HG03135 (cell line): ENCODE measurements at regions not wholly inside any gene's neighbourhood (a gene's known extent, or its start where the extent isn't known, plus 50 kb on each side); places are given as distances from the start of the nearest gene placed in this dataset.
"Not testable (repeated sequence)": the region's sequence is repeated elsewhere in the genome, so short reads cannot be mapped to it uniquely, and the experiment has no call there.

Experiments used
- ATAC-seq: cut with Tn5 transposase; IDR thresholded peaks from one replicate; pipeline ENCODE4 v1.9.1; 2021; ENCODE audit warnings: mild to moderate bottlenecking, moderate library complexity; ENCODE audit not compliant: unreplicated experiment

DNA sequence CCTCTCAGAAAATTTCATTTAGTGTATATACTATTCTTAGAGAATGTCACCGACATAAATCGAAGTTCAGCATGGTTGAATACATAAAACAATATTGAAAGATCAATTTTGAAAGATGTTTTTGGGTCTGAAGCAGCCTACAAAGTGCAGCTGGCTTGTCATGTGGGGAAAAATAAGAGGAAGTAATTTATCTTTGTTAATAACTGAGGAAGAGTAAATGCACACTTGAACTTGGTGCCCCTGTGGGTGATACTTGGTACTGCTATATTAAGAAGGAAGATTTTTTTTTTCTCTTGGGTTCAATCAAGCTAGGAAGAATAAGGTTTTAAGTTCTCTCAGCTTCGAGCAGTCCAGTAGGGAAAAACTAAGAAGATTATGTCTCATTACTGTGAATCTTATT lies 661.3 kb downstream of the RPL10L start:
- no peak for ATAC-seq

DNA sequence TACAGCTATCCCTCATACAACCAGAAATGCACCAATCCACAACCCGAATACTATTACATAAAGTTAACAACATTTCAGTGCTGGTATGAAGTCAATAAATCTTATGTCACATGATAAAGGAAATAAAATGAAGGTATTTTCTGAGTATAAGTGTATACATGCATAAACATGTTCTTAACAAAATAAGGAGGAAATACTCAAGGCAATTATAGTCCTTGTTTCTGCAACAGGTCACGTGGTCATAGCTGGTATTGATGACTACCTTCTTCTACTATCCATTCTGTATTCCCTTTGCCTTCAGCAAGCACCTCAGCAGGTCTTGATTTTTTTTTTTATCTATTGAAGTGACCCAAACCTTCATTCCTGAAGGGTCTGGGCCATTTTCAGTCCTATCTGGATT lies 675.6 kb downstream of the RPL10L start:
- no peak for ATAC-seq

DNA sequence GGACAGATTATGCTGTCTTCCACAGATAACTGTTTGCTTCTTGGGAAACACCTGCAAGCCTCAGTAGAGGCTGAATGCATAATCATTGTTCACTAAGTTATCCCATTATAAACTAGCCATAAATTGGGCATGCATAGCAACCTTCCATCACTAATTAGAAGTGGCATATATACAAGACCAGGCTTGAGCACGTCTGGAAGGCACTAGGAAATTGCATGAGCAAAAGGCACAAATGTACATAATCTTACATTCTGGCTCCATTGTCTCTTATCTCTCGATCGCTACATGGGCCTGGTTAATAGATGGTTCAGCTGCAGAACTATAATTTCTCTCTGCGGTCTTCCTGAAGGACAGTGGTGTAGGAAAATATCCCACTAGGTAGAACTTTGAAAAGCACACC lies 679.2 kb downstream of the RPL10L start:
- no peak for ATAC-seq

DNA sequence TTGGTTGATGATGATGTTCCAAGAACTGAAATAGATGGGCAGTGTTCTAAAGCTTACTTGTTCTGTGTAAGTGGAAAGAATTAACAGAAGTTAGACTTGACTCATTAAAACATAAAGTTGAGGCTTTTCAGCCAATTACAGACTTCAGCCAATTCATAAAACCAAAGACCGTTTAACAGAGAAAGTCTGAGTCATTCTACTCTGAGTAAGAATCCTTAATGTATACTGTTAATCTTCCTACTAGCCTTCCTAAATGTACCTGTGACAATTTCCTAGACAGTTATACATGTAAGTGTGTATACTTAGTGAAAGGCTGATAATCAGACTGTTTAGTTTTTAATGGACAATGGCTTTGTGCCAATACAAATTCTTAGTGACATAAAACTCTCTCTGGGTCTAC lies 681.0 kb downstream of the RPL10L start:
- no peak for ATAC-seq

DNA sequence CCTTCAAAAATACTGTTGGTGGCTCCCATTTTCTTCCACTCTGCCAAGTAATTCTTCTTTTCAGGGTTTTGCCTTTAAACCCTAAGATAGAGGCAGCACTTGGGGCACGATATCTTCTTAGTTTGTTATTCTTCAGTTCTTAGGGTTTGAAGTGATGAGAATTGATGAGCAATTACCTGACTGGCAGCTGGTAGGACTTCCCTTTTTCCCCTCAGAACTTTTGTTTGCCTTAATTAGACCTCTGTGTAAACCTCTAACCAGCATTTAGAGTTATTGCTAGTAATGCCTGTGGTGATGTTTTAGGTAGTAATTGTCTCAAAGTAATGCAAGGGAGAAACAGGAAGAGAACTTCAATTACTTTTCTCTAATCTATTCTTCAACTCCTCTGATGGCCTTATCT lies 683.5 kb downstream of the RPL10L start:
- no peak for ATAC-seq

DNA sequence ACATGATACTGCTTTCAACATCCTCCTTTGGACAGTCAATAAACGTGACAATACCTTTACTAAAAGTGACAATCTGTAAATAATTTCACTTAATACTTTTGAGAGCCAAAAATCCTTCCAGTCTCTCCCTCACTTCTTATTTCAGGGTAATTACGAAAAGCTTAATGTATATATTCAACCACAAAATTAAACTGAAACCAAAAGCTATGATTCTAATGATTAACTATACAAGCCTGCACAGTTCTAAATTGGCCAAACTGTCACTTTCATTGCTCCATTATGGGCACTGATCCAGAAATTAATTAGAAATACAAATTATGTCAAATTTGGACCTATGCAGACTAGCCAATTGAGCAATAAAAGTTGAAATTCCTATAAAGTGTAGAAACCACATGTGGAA lies 696.5 kb upstream of the MIS18BP1 start:
- ATAC-seq = no peak

DNA sequence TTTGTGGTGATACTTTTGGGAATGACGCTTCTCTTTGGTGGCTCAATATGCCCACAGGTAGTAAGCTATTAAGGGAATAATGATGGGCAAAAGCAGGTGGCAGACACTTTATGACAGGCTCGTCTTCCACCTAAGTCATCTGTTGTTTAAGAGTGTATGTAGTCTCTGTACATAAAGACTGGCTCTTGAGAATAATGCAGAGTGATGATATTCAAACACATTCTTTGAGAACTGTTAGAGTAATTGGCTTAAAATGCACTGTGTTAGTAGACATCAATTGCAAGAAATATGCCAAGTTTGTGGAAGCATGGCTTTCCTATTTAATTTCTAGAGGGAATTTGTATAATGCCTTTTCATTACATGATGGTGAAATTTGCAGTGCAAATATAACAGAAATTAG lies 694.8 kb upstream of the MIS18BP1 start:
- ATAC-seq = no peak

DNA sequence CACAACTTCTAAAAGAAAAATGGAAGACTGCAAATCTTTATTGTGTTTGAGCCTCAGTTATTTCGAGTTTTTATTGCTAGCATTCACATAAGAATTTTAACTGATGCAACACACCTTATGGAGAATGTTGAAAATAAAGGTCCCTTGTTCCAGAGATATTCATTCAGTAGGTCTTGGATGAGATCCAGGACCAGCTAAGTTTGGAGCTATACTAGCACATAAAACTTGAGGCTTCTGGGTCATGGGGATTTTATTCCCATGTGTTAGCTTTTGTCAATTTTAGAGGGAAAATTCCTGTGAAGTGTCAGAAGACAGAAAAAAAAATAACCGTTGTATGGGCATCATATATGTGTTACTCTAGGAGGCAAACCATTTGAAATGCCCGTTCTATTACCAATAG lies 693.2 kb upstream of the MIS18BP1 start:
- no peak for ATAC-seq

DNA sequence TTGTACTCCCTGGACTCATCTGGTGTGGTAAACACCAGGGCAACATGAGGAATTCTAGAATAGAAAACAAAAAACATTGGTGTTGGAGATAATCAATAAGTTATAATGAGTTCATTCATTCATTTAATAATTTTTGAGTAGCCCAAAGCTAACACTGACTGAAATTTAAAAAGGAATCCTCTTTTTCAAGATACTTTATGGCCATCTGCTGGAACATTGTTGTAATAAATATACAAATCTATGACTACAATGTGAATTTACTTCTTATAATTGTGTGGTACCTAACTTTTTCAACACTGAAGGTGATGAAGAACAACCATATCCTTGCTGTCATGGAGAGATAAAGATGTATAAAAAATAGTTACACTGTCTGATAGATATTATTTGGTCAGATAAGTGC lies 687.3 kb upstream of the MIS18BP1 start:
- ATAC-seq = no peak

DNA sequence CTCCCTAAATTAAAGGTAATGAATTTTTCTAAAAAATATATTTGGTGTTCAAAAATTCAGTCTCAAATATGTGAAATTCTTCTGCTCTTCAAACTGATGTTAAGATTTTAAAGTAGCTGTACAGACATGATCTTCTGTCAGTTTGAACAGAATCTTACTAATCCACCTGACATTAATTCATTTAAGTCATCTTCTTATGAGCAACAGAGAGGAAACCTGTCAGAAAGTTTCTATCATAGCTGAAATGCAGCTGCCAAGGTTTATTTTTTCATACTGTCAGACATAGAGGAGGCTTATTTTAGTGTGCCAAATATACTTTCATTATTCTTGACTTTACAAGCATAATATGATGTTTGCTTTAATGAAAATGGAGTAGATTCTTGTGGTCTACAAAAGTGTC lies 686.6 kb upstream of the MIS18BP1 start:
- ATAC-seq = no peak

DNA sequence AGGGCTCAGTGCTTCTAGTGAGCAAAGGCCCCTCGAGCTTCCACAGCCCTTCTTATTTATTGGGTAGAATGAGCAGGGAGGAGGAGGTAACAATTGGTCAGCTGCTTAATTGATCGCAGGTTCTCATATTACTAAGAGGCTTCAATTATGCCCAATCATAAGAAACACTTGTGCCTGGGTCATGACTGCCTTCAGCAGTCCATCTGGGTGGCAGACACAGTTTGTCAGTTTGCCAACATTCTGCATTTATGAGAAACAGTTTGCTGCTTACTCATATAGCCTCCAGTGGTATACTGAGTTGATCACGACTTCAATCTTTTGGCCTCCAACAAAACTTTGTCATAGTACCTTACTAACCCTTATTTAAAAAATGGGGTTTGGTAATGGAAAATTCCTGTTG lies 667.0 kb upstream of the MIS18BP1 start:
- ATAC-seq = not testable (repeated sequence)

DNA sequence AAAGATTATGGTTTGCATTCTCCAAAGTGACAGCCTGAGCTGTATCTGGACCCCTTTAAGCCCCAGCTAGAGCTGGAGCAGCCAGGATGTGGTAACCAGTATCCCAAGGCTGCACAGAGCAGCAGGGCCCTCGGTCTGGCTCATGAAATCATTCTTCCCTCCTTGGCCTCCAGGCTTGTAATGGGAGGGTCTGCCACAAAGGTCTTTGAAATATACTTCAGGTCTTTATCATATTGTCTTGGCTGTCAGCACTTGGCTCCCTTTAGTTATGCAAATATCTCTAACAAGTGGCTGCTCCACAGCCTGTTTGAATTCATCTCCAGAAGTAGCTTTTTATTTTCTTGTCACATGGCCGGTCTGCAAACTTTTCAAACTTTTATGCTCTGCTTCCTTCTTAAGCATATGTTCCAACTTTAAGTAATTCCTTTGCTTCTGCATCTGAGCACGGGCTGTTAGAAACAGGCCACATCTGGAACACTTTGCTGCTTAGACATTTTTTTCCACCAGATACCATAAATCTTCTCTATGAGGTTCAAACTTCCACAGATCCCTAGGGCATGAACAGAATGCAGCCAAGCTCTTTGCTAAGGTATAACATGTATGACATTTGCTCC lies 663.4 kb upstream of the MIS18BP1 start:
- no peak for ATAC-seq

DNA sequence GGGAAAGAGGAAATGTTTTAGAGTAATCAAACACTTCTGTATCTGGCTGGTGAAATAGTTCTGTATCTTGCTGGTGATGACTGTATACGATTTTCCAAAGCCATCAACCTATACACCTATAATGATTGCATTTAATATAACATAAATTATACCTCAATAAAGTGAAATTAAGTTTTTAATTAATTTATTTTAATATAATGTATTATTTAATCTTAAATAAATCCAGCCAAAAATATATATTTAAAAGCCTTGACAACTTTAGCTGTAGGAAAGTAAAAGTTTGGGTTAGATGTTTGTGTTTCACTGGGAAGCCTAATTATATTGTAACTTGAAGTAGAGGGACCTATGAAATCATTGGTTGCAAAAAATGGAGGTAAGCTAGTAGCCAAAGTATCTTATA lies 654.8 kb upstream of the MIS18BP1 start:
- ATAC-seq = no peak

DNA sequence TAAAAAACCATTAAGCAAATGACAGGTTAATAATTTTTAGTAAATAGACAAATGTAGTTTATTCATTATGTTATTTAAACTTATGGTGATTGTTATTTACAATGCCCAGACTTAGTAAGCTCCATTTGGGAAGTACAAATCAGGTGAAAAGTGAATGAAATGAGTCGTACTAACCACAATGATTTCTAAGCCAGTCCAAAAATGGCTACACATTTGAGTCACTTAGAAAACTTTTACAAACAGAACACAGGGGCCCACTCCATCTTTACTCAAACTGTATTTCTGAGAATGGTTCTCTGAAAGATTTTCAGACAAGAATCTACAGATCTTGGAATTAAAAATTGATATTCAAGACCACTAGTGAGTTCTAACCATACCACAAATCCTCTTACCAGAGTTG lies 653.3 kb upstream of the MIS18BP1 start:
- no peak for ATAC-seq

DNA sequence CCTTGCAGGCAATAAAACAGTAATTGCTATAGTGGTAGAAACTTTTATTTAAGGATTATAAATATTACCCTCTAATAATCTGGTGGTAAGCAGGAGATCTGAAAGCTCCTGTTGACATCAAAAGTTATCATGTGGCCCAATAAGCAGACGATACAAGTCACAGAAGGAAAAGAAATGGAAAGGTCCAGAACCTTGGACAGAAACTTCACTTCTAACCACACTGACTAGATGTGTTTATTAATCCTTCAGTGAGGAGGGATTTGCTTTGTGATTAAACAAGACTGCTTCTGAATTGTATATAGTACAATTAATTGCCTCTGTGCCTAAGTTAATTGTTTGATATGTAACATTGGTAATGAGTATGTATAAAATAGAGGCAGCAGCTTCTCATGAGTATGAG lies 652.7 kb upstream of the MIS18BP1 start:
- no peak for ATAC-seq

DNA sequence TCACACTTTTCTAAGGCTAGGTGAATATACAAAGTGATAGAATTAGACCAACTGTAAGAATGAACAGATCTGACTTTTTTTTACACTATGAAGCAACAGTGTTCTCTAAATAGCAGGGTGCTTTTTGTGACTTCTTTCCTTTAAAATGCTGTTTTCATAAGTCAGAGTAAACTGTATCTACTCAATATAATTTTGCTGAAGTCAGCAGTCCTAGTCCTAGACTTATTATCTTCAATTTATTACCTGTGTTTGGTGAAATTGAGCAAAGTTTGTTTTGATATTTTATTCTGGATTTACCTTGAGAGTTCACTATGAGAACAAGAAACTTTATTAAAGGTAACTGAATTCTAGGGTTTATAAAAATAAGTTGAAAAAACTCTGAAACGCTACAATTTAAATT lies 651.3 kb upstream of the MIS18BP1 start:
- ATAC-seq = no peak

DNA sequence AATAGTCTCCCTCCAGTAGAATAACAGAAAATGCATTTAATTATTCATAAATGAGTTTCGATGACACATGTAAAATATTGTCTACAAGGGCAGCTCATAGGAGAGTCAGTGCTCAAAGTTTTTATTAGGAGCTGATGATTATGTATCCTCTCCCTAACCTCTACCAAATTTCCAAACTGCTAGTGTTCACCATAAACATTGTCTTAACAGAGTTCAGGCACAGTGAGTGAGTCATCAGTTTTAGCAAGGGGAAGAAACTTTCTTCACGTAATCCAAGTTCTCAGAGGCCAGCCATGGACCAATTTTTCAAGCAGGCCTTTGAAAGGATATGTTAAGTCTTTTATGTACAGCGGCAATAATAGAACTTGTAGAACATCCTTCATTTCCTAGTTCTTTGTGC lies 649.2 kb upstream of the MIS18BP1 start:
- no peak for ATAC-seq

DNA sequence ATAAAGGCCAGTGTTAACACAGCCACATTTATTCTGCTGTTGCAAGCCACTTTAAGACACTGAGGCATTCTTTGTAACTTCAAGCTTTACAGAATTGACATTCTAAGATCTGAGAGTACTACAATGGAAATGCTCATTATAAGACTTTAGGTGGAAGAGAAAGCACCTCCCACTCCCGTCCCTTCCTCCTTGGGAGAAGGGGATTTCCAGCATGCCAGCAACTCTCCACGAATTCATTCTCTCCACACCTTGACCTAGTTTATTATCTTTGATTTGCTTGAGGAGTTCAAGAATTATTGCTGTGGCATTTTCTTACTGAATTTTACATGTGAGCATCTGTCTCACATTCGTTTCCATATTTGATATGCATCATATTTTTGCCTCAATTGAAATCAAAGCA lies 644.4 kb upstream of the MIS18BP1 start:
- ATAC-seq = no peak

DNA sequence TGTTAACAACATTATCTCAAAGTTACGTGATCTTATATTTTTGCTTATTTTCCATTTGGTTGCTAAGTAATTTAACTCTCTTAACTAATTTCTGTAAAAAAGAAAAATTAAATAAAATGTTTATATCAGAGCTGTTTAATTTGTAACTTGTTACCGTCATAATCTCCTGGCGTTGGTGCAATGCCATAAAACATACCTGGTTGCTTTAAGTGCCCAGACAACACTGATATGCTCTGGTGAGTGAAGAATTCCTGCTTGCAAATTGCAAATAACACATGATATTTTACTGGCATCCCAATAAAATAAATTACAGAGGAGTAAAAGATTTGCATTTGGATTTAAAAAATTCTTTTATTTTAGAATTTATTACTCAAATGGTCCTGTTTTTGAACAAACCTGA lies 640.1 kb upstream of the MIS18BP1 start:
- ATAC-seq = no peak

DNA sequence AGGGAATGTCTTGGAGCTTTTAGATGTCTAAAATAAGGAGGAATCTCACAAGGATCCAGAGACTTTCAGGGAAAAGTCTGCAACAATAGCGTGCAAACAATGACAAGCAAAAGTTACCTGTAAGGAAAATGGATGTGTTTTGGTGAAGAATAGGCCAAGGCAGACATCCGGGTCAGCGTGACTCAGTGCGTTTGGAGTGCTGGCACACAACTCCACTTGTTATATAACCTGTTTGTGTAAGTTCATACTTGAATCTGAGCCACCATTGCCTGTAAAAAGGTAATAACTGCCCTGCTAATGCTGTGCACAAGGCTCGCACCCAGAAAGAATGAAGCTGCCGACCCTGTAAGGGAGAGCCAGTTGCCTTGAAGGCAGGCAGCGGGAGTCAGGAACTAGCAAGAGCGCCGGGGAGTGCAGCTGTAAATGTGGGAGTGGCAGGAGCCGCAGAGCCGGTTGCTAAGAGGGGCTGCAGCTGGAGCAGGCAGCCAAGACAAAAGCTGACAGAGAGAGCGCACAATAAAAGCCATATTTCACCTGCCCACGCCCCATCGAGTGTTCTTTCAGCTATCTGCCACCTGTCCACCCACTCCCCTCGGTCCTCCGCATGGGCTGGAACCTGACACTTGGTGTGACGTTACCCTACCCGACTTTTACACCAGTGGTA lies 638.5 kb upstream of the MIS18BP1 start:
- ATAC-seq = no peak

DNA sequence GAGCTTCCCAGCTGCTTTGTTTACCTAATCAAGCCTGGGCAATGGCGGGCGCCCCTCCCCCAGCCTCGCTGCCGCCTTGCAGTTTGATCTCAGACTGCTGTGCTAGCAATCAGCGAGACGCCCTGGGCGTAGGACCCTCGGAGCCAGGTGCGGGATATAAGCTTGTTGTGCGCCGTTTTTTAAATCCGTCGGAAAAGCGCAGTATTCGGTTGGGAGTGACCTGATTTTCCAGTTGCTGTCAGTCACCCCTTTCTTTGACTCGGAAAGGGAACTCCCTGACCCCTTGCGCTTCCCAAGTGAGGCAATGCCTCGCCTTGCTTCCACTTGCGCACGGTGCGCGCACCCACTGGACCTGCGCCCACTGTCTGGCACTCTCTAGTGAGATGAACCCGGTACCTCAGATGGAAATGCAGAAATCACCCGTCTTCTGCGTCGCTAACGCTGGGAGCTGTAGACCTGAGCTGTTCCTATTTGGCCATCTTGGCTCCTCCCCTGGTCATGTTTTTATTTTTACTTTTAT lies 635.8 kb upstream of the MIS18BP1 start:
- ATAC-seq = not testable (repeated sequence)

DNA sequence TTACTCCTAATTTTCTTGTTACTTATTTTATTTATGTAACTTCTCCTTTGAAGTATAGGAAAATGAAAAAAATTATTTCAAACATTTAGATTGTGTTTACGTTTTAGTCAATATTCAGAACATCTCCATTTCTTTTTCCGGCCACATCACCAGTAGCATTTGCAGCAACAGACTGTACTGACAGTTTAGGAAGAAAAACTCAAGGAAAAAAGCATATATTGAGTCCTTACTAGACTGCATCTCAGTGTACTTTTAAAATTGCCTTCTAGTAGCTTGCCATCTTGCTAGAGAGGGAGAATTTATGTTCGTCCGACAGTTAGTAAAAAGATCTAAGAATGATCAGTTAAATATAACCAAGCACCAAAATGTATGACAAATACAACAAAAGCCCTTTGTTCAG lies 625.0 kb upstream of the MIS18BP1 start:
- no peak for ATAC-seq

DNA sequence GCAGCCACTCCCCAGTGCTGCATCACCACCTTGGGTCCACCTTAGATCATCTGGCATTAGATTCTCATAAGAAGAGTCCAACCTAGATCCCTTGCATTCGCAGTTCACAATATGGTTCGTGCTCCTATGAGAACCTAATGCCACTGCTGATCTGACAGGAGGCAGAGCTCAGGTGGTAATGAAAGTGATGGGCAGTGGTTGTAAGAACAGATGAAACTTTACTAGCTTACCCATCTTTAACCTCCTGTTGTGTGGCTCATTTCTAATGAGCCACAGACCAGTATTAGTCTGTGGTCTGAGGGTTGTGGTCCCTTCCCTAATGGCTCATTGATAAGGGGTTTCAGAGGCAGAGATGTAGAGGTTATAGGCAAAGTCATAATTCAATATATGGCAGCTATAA lies 615.9 kb upstream of the MIS18BP1 start:
- no peak for ATAC-seq
